ENCODE measurements at regions not wholly inside any gene's neighbourhood (a gene's known extent, or its start where the extent isn't known, plus 50 kb on each side); places are given as distances from the start of the nearest gene placed in this dataset.

DNA sequence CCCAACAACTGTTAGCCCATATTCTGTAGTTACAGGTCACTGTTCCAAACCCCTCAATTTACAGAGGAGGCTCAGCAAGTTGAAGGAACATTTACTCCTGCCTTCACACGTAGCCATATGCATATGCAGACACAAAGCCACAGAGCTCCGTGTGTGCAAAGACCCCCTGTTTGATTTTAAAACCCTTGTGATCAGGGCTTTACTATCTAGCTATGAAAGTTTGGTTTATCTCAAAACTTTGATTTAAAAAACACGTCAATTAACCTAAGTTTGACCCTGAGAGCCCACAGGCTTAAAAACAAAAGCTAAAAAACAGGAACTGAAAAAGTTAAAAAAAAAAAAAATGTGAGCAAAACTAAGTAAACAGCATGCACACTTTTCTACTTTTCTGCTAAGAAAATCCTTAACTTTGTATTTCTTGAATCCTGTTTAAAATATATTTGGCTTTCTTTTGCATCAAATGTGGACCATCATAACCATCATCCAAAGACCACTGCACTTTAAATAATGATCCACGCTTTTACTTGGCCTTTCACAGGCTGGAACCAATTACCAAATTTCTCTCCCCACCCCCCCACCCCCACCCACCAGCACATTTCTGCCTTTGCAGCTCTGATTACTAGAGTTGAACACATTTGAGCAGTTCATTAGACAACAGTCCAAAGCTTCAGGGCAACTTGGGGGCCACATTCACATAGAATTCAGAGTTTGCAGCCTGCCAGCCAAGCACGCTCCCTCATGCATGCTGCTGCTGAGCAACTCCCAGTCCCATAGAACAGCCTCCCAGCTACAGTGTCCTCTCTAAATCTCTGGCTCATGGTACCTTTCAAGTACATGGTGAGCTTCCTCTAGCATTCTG, 128.8 kb upstream of the MAP3K1 start:
- no peak for DNase-seq (ENCODE audit: low read depth)

DNA sequence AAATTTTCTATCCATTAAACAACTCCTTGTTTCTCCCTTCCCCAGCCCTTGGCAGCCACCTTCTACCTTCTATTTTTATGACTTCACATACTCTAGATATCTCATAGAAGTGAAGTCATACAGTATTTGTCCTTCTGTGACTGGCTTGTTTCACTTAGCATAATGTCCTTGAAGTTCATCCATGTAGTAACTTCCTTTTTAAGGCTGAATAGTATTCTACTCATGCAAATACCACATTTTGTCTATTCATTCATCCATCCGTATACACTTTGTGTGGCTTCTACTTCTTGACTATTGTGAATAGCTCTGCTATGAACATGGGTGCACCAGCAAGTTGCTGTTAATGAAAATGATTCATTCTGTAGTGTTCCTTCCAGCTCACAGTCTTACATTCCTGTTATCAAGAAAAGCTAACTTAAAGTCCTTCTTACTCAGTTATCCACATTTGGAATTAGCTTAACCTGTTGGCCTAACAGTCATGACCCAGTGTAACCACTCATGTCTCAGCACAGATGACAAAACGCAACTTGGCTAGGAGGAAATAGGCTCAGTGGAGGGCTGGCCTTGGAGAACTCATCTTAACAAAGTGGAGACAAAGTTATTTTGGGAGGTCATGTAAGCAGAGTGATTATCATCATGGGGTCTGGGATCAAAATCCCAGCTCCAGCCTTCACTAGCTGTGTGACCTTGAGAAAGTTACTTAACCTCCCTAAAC, 129.7 kb upstream of the MAP3K1 start:
- no peak for DNase-seq (ENCODE audit: low read depth)

DNA sequence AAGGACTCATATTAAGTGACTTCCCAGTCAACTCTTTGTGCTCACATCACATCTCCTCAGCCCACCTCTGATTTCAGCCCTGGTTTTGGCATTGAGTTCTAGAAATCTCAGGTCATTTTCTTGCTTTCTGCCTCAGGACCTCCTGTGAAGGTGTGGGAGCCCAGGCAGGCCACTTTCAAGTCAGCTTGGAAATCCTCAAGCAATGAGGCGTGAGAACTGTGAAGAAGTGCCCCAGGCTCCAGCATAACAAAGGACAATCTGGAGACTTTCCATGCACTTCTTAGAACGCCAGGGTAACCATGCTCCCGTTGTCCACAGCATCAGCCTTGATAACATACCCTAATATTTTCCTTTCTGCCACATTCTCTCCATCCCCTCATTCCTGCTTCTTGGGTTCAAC, 131.2 kb upstream of the MAP3K1 start:
- peak; percentile 20 for DNase-seq (ENCODE audit: low read depth)

DNA sequence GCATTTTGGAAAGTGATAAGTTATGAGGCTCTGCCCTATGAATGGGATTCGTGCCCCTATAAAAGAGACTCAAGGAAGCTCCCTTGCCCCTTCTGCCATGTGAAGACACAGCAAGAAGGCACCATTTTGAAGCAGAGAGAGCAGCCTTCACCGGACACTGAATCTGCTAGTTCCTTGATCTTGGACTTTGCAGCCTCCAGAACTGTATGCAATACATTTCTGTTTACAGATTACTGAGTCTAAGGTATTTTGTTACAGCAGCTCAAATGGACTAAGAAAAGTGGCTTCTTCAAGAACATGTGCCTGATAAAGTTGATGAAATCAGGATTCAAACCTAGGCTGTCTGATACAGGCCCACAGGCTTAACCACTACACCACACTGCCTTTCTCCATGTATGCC, 131.6 kb upstream of the MAP3K1 start:
- no peak for DNase-seq (ENCODE audit: low read depth)

DNA sequence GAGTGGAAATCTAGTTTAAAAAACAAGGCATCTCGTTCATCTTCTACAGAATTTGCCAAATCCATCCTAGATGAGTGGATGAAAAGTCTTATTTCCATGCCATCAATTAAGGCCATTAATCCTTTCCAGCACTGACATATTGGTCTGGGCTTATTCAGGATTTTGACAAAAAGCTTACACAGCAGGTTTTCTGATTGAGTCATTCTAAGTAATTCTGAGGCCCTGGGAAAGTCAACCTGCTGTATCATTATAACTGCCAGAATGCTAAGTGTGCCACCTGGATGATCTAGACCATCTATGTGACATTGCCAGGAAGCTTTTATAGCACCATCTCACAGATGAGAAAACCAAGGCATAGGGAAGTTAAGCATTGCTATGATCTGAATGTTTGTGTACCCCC, 132.1 kb upstream of the MAP3K1 start:
- DNase-seq (ENCODE audit: low read depth): peak; percentile 12

DNA sequence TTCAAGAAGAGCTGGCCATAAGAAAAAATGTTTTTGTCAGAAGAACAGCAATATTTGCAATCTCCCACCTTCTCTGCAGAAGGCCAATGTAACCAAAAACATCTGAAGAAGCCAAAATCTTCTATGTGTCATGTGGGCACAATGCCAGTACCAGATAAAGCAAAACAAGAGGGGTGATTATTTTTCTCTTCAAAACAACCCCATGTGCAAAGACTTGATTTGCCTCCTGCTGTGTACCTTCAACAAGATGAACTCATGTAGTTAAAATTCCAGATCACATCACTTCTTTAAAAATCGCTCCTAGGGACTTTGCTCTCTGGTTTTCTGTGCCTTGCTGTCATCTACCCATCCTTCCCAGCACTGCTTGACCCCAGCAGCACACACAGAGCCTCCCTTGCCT, 134.0 kb upstream of the MAP3K1 start:
- peak; percentile 61 for DNase-seq (ENCODE audit: low read depth)

DNA sequence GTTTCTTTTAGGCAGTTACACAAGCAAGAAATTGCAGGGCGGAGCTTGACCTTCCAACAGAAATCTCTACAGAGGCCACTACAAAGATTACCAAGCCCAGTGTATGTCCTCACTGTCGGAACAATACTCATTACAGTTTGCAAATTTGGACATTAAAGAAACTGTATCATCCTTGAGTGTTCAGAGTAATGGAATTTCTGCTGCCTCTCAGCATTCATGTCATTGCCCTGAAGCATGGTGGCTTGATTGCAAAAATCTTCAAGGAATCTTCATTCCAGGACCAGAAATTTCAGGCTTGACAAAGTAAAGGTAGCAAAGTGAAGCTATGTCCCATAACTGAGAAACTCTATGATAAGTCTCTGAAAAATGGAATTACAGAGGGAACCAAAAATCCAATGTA, 134.6 kb upstream of the MAP3K1 start:
- DNase-seq (ENCODE audit: low read depth): no peak

DNA sequence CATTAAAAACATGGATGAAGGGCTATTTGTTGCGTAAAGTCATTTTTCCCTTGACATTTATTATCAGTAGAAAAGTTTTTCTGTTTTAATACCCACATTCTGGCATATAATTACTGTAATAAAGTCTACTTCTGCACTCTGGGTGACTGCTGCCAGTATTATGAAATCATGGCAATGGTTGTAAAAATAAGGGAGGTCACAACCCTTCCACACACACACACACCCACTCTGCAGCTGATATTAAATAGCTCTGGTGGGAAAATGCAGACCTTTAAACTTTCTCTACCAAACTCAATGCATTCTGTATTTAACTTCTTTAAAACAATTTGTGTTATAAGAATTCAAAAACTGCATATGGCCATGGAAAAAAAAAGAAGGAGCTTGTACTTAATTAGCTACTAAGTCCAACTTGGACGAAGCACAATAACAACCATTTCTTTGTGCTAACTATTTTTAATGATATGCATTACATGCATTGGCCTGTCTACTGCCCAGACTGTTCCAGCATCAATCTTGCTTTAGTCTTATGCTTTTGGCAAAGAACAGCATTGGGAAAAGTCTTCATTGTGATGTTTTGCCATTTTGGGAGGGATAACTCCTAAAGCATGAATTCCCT, 137.6 kb upstream of the MAP3K1 start:
- no peak for DNase-seq (ENCODE audit: low read depth)

DNA sequence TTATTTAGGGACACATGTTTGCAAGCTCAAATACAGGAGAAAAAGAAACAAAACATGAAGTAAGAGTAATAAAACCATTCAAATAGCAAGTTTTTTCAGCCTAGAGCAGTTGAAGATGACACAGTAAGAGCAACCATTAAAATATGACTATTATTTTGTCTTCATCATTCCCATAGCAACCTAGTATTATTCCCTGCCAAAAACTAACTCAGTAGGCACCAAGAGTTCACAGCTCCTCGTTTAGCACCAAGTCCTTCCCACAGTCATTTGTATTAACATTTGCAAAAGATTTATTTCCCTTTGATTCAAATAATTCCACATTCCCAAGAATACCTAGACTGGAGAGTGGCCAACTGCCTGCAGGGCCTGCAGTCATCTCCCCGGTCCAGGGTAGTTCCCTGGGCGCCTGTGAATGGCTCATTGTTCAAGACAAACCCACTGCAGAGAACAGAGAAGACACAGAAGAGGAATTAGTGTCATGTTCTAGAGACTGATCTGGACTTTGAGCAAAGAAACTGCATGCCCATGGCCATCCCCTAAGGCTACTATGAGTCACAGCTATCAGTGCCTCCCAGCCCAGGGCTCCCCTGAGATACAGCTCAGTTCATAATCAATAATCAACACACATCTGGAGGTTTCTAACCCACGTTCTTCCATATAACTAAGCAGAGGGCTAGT, 139.1 kb upstream of the MAP3K1 start:
- peak; percentile 77 for DNase-seq (ENCODE audit: low read depth)

DNA sequence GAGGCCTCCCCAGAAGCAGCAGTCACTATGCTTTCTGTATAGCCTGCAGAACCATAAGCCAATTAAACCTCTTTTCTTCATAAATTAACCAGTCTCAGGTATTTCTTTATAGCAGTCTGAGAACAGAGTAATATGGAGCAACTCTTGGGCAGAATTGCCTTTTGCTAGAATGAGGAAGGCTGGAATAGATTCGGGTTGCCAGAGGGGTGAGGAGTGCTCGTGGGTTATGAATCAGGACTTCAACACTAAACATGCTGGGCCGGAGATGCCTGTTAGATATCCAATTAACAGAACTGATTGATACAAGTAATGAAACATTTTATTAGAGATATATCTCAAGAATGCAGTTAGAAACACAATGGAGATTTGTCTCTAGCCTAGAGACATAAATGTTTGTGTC, 140.9 kb upstream of the MAP3K1 start:
- no peak for DNase-seq (ENCODE audit: low read depth)

DNA sequence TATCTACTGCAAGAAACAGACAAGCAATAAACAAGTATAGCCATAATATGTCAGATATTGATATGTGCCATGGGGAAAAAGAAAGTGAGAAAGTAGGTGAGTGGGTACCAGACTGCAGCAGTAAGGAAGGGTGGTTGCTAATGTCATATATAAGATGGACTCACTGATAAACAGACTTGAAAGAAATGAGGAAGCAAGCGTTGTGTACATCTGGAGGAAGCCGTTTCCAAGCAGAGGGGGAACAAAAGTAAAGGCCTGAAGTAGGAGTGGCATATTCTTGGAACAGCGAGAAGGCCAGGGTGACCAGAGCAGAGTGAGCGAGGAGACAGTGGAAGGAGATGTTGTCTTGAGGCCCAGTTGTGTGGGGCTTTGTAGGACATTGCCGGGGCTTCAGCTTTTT, 142.2 kb upstream of the MAP3K1 start:
- no peak for DNase-seq (ENCODE audit: low read depth)

DNA sequence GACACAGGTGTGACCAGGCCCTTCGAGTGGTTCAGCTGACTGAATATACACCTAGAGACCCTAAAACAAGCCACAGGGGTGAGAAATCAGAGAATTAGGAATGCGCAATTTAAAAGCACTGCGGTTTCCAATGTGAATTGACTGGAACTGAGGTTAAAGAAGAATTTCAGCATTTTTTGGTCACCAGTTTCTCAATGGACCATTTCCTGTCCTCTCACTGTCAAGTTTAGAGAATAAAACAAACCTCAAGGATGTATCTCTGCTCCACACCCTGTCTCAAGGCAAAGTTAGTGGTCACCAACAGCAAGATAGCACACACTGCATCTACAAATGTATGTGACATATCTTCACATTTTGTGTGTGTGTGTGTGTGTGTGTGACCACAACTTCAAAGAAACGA, 143.8 kb upstream of the MAP3K1 start:
- peak; percentile 18 for DNase-seq (ENCODE audit: low read depth)

DNA sequence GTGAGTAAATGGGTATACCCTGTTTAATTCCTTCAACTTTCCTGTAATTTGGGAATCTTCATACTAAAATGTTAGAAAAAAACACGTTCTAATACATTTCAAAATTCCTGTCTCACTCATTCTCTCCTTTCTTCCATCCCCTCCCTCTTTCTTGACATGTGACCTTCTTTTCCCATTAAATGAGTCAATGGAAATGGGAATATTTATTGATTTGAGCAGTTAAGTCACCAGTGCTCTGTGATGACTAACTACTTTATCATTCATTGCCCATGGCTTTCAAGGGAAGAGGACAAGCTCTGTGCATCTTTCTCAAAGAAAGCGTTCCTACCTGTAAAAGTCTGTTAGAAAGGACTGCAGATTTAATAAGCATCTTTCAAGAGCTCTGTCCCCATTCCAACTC, 144.4 kb upstream of the MAP3K1 start:
- peak; percentile 49 for DNase-seq (ENCODE audit: low read depth)

DNA sequence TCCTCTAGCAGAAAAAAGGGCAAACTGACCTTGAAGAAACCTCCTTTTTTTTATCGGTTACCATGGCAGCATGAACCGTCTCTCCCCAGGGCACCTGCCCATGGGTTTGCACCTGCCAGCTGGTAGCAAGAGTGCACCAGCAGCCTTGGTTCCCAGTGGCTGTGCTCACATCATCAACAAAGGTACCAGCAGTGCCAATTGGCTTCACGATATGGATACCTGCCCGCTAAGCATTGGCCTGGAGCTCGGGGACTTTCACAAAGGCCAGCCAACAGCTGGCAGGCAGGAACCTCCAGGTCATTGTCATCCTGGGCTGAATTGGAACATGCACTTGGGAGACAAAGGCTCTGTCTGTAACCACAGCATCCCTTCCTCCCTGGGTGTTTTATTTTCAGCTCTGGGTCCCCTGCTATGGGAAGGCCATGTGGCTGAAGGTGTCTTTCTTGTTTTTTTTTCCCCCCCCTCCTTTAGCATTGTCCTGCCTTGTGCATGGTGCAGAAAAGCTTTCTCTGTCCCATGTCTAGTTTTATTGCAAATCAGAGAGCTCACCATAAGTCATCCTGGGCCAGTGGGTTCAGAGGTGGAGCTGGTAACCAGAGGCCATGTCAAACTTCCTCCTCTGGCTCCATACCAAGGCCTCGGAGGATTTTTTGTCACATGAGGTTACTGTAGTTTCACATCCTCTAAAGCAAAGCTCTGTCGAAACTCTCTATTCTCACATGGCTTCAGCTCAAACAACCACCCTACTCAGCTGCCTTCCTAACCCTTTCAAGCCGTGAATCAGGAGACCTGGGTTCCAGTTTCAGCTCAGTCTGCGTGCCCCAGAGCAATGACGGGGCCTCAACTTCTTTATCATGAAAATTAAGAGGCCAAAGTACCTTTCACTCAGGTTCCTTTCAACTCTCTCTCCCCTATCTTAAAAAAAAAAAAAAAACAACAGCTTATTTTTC, 145.5 kb upstream of the MAP3K1 start:
- peak; percentile 56 for DNase-seq (ENCODE audit: low read depth)

DNA sequence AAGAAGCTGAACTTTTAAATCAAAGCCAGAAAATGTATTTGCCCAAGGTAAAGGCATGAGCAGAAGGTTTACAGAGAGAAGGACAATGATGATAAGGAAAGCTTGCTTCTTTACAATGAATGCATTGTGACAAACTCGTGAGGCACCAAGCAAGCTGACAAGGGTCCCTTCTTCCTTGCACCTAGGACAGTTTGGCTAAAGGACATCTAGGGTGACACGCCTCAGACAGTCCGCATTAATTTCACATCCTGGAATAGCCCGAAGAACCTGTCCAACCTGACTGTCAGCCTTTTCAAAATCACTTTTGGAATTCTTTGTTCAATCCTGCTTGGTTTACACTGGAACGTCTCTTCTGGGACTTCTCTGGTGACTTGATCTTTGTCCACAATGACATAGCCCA, 146.4 kb upstream of the MAP3K1 start:
- no peak for DNase-seq (ENCODE audit: low read depth)

DNA sequence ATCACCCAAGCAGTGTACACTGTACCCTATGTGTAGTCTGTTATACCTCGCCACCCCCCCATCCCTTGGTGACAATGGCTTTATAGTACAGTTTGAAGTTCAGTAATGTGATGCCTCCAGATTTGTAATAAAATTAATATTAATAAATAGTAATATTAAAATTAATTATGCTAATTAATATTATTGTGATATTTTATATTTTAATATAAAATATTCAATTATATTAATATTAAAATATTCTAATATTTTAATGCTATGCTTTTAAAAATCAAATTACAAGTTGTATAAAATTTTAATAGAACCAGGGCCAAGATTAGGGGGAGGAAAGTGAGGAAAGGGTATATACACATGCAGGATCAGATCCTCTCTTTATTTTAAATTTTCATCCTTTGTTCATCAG, 147.7 kb upstream of the MAP3K1 start:
- DNase-seq (ENCODE audit: low read depth): no peak

DNA sequence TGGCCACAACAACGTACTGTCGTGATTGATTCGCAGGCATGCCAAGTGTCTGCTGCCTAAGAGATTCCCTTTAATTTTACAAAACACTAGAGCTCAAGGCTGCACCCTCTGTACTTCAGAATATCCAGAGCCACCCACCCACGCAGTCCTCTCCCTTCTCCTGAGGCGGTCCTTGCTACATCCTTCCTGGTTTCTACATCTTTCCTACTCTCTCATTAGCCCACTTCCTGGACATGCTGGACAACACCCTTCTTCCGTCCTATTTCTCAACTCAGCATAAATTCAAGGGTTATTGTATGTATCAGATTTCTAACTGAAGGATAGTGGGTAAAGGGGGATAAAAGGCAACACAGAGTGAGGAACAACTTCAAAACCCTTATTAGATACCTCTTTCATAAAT, 148.4 kb upstream of the MAP3K1 start:
- no peak for DNase-seq (ENCODE audit: low read depth)

DNA sequence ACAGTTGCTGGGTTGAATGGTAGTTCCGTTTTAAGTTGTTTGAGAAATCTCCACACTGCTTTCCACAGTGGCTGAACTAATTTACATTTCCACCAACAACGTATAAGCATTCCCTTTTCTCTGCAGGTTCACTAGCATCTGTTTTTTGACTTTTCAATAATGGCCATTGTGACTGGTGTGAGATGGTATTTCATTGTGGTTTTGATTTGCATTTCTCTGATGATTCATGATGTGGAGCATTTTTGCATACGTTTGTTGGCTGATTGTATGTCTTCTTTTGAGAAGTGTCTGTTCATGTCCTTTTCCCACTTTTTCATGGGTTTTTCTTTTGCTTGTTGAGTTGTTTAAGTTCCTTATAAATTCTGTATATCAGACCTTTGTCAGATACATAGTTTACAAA, 150.2 kb upstream of the MAP3K1 start:
- DNase-seq (ENCODE audit: low read depth): peak; percentile 63

DNA sequence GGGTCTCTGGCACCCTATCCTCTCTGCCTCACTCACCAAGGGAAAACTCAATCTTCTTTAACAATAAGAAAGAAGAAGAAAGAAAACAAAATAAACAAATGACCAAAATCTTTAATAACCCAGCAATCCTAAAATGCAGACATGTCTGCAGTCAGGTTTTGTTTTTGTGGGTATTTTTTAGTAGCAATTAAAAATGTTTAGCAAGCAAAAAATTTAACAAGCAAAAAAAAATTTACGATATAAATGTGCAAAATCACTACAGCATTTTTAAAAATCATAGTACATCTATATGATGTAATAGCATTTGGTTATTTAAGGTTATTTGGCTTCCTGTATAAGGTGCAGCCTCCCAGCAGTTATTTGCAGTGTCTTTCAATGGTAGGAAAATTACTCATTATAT, 151.3 kb upstream of the MAP3K1 start:
- DNase-seq (ENCODE audit: low read depth): no peak

DNA sequence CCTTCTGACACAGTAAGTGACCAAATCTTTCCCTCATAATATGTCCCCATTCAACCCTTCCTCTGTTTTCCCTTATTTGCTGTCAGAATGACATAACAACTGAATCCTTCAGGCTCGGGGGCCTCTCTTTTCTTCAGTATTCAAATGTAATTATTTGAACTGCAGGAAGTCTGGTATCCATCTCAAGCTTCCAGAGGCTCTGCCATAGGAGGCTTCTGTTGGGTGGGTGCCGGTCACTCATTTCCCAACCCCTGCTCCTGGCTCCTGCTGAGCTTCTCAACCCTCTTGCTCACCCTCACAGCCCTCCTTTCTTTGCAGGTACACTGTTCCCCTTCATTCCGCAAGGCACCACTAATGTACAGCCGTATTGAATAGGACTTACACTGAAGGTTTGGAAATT, 151.8 kb upstream of the MAP3K1 start:
- no peak for DNase-seq (ENCODE audit: low read depth)

DNA sequence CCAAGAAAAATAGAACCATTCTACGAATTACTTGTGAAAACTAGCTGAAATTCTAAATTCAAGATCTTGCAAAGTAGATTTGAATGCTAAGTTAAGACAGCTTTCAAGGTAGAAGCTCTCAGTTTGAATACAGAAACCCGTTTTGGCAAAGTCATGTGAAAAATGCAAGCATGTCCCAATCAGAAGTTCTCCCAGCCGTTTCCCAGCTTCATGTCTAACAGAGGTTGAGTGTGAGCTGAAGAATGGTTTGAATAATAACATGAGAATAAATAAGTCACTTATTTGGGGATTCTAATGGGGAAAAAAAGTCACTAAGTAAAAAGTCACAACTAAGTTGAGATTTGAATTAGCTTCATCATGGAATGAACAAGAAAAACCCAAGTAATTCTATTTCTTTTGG, 152.5 kb upstream of the MAP3K1 start:
- DNase-seq (ENCODE audit: low read depth): no peak

All from M059J (cell line).